HL-60 (cell line): ENCODE measurements at regions not wholly inside any gene's neighbourhood (a gene's known extent, or its start where the extent isn't known, plus 50 kb on each side); places are given as distances from the start of the nearest gene placed in this dataset.

Source experiments
- DNase-seq, 2 experiments: peaks; one replicate each; pipeline ENCODE4 v3.0.0-alpha.2; 2010 to 2020; ENCODE audit warnings: low read depth in 1 of 2, low spot score in 1 of 2
- H3K27ac ChIP-seq: fragments of 250-450 bp; sonication (Bioruptor Pico); replicated peaks from 2 replicates; pipeline ENCODE4 v1.5.1; 2020; ENCODE audit warnings: mild to moderate bottlenecking, moderate library complexity
- H3K27me3 ChIP-seq: fragments of 250-450 bp; sonication (Bioruptor Pico); 2 replicates; pipeline ENCODE4 v1.5.1; 2021; ENCODE audit warnings: mild to moderate bottlenecking, moderate library complexity; ENCODE audit not compliant: insufficient read depth, poor library complexity, severe bottlenecking
- H3K4me3 ChIP-seq: replicated peaks from 2 replicates; pipeline ENCODE4 v1.5.1; 2011; ENCODE audit warnings: mild to moderate bottlenecking, control low read depth, low read length; ENCODE audit not compliant: insufficient read depth
- CTCF ChIP-seq: IDR thresholded peaks from one replicate; pipeline ENCODE4 v1.5.1; 2011; ENCODE audit warnings: low read length, control low read depth, inconsistent platforms; ENCODE audit not compliant: insufficient read depth
- GABPA ChIP-seq: IDR thresholded peaks from 2 replicates; pipeline ENCODE4 v1.6.1; 2012; ENCODE audit warnings: low read depth
- POLR2AphosphoS5 ChIP-seq: IDR thresholded peaks from 2 replicates; pipeline ENCODE4 v1.6.1; 2012; ENCODE audit warnings: low read depth
- REST ChIP-seq: IDR thresholded peaks from 2 replicates; pipeline ENCODE4 v1.6.1; 2012; ENCODE audit warnings: low read depth; ENCODE audit not compliant: insufficient replicate concordance
- SPI1 ChIP-seq: IDR thresholded peaks from 2 replicates; pipeline ENCODE4 v1.6.1; 2012; ENCODE audit warnings: low read depth, mild to moderate bottlenecking, borderline replicate concordance

- H3K27me3 ChIP-seq = no peaks in the 10 kb centered on the region
- TF ChIP-seq SPI1 = no peak
- TF ChIP-seq GABPA = no peak
- no peak for TF ChIP-seq REST
- TF ChIP-seq POLR2AphosphoS5 = no peak
- no peak for TF ChIP-seq CTCF
- no peak overlapping the region for H3K27ac ChIP-seq
- no peak for DNase-seq
- H3K4me3 ChIP-seq = no peak overlapping the region
These were observed 200.0 kb downstream of the MANEA start for GRCh38 chr6:95777338-95777737.

- no peaks in the 10 kb centered on the region for H3K27me3 ChIP-seq
- H3K4me3 ChIP-seq = no peak overlapping the region
- no peak for DNase-seq
- no peak overlapping the region for H3K27ac ChIP-seq
- TF ChIP-seq REST = no peak
- no peak for TF ChIP-seq SPI1
- no peak for TF ChIP-seq POLR2AphosphoS5
- TF ChIP-seq GABPA = no peak
- TF ChIP-seq CTCF = no peak
These were observed 202.7 kb downstream of the MANEA start for GRCh38 chr6:95780037-95780436.

GRCh38 chr6:95784019-95784418 lies 206.7 kb downstream of the MANEA start:
- no peaks in the 10 kb centered on the region for H3K27me3 ChIP-seq
- H3K4me3 ChIP-seq = no peak overlapping the region
- no peak overlapping the region for H3K27ac ChIP-seq
- no peak for DNase-seq
- TF ChIP-seq GABPA (no peak), POLR2AphosphoS5 (no peak), SPI1 (no peak), REST (no peak), CTCF (no peak)
